H9 (cell line): ENCODE measurements at regions not wholly inside any gene's neighbourhood (a gene's known extent, or its start where the extent isn't known, plus 50 kb on each side); places are given as distances from the start of the nearest gene placed in this dataset.

Source experiments
- DNase-seq: peaks from one replicate; pipeline ENCODE4 v3.0.0-alpha.2; 2017
- H2AFZ ChIP-seq: one replicate; pipeline ENCODE4 v1.6.1; 2013; ENCODE audit warnings: mild to moderate bottlenecking, low read length, control low read depth, moderate library complexity
- H2AK5ac ChIP-seq: 2 replicates; pipeline ENCODE4 v1.6.1; 2013; ENCODE audit warnings: low read length, control low read depth, mixed read lengths; ENCODE audit not compliant: insufficient read length
- H2BK120ac ChIP-seq: one replicate; pipeline ENCODE4 v1.6.1; 2013; ENCODE audit warnings: low read depth, mild to moderate bottlenecking, low read length, control low read depth, inconsistent platforms; ENCODE audit not compliant: poor library complexity, severe bottlenecking
- H2BK12ac ChIP-seq: 2 replicates; pipeline ENCODE4 v1.6.1; 2013; ENCODE audit warnings: low read length, control low read depth, mixed read lengths, low read depth; ENCODE audit not compliant: insufficient read length
- H2BK15ac ChIP-seq: 2 replicates; pipeline ENCODE4 v1.6.1; 2013; ENCODE audit warnings: low read depth, low read length, control low read depth
- H2BK20ac ChIP-seq: one replicate; pipeline ENCODE4 v1.6.1; 2013; ENCODE audit warnings: low read depth, mild to moderate bottlenecking, low read length, control low read depth, inconsistent platforms; ENCODE audit not compliant: poor library complexity, severe bottlenecking
- H2BK5ac ChIP-seq: 2 replicates; pipeline ENCODE4 v1.6.1; 2013; ENCODE audit warnings: low read length, control low read depth, mixed read lengths; ENCODE audit not compliant: insufficient read length
- H3K14ac ChIP-seq: 2 replicates; pipeline ENCODE4 v1.6.1; 2013; ENCODE audit warnings: low read length, control low read depth; ENCODE audit not compliant: insufficient read depth
- H3K18ac ChIP-seq: 2 replicates; pipeline ENCODE4 v1.6.1; 2013; ENCODE audit warnings: low read depth, mild to moderate bottlenecking, mixed read lengths, low read length, control low read depth; ENCODE audit not compliant: insufficient read length
- H3K23ac ChIP-seq: 2 replicates; pipeline ENCODE4 v1.6.1; 2013; ENCODE audit warnings: low read length, control low read depth, mixed read lengths, low read depth; ENCODE audit not compliant: insufficient read length
- H3K23me2 ChIP-seq: 2 replicates; pipeline ENCODE4 v1.6.1; 2013; ENCODE audit warnings: low read depth, mild to moderate bottlenecking, mixed read lengths, low read length, control low read depth; ENCODE audit not compliant: insufficient read length, poor library complexity, severe bottlenecking
- H3K27ac ChIP-seq: 2 replicates; pipeline ENCODE4 v1.5.1; 2013; ENCODE audit warnings: low read length, control low read depth, mixed read lengths, low read depth; ENCODE audit not compliant: insufficient read length
- H3K27me3 ChIP-seq: 2 replicates; pipeline ENCODE4 v1.6.1; 2013; ENCODE audit warnings: low read length, control low read depth, inconsistent platforms; ENCODE audit not compliant: insufficient read depth
- H3K4ac ChIP-seq: 2 replicates; pipeline ENCODE4 v1.6.1; 2013; ENCODE audit warnings: low read depth, mild to moderate bottlenecking, control low read depth, inconsistent platforms, low read length, moderate library complexity
- H3K4me1 ChIP-seq: 2 replicates; pipeline ENCODE4 v1.6.1; 2013; ENCODE audit warnings: low read length, control low read depth, inconsistent platforms; ENCODE audit not compliant: insufficient read depth
- H3K4me2 ChIP-seq: 2 replicates; pipeline ENCODE4 v1.6.1; 2013; ENCODE audit warnings: low read length, control low read depth, mixed read lengths; ENCODE audit not compliant: insufficient read length, insufficient read depth
- H3K56ac ChIP-seq: 2 replicates; pipeline ENCODE4 v1.6.1; 2013; ENCODE audit warnings: low read depth, mild to moderate bottlenecking, mixed read lengths, low read length, control low read depth; ENCODE audit not compliant: insufficient read length
- H3K79me1 ChIP-seq: 2 replicates; pipeline ENCODE4 v1.6.1; 2013; ENCODE audit warnings: low read depth, mild to moderate bottlenecking, moderate library complexity, low read length, control low read depth, inconsistent platforms; ENCODE audit not compliant: insufficient read depth, poor library complexity, severe bottlenecking
- H3K79me2 ChIP-seq: 2 replicates; pipeline ENCODE4 v1.6.1; 2013; ENCODE audit warnings: low read length, control low read depth, inconsistent platforms; ENCODE audit not compliant: insufficient read depth
- H3K9ac ChIP-seq: 2 replicates; pipeline ENCODE4 v1.6.1; 2013; ENCODE audit warnings: low read length, control low read depth, mixed read lengths; ENCODE audit not compliant: insufficient read length; ENCODE audit errors: extremely low read depth
- H3K9me3 ChIP-seq: one replicate; pipeline ENCODE4 v1.6.1; 2013; ENCODE audit warnings: low read depth, low read length, inconsistent platforms; ENCODE audit not compliant: control insufficient read depth
- H3T11ph ChIP-seq: one replicate; pipeline ENCODE4 v1.6.1; 2013; ENCODE audit warnings: mild to moderate bottlenecking, low read length, control low read depth, inconsistent platforms
- H4K20me1 ChIP-seq: one replicate; pipeline ENCODE4 v1.6.1; 2013; ENCODE audit not compliant: control insufficient read depth, insufficient read length, insufficient read depth
- H4K5ac ChIP-seq: 2 replicates; pipeline ENCODE4 v1.6.1; 2013; ENCODE audit warnings: low read depth, mild to moderate bottlenecking, mixed read lengths, low read length, control low read depth; ENCODE audit not compliant: insufficient read length
- H4K8ac ChIP-seq: replicated peaks from 2 replicates; pipeline ENCODE4 v1.6.1; 2013; ENCODE audit warnings: low read length, control low read depth, mixed read lengths, low read depth; ENCODE audit not compliant: insufficient read length
- H4K91ac ChIP-seq: 2 replicates; pipeline ENCODE4 v1.6.1; 2013; ENCODE audit warnings: low read depth, mild to moderate bottlenecking, moderate library complexity, mixed read lengths, low read length, control low read depth; ENCODE audit not compliant: insufficient read length
- H3K27ac Mint-ChIP-seq, 3 experiments: 2 replicates in 2 of 3; 3 replicates in 1 of 3; pipeline ENCODE4 v1.8.0; 2020 to 2021; ENCODE audit warnings: mixed read lengths in 3 of 3, mild to moderate bottlenecking in 1 of 3, moderate library complexity in 1 of 3
- H3K27me3 Mint-ChIP-seq: 2 replicates; pipeline ENCODE4 v1.8.0; 2021; ENCODE audit warnings: low read depth, mild to moderate bottlenecking, moderate library complexity, mixed read lengths
- H3K36me3 Mint-ChIP-seq, 3 experiments: 2 replicates in 2 of 3; 3 replicates in 1 of 3; pipeline ENCODE4 v1.8.0; 2020 to 2021; ENCODE audit warnings: low read depth in 3 of 3, mixed read lengths in 3 of 3; ENCODE audit not compliant: insufficient read depth in 1 of 3
- H3K4me1 Mint-ChIP-seq, 2 experiments: 2 replicates each; pipeline ENCODE4 v1.8.0; 2020; ENCODE audit warnings: mixed read lengths in 2 of 2
- H3K4me3 Mint-ChIP-seq, 2 experiments: 2 replicates in 1 of 2; 3 replicates in 1 of 2; pipeline ENCODE4 v1.8.0; 2020 to 2021; ENCODE audit warnings: mild to moderate bottlenecking in 2 of 2, mixed read lengths in 2 of 2, moderate library complexity in 1 of 2
- H3K9me3 Mint-ChIP-seq, 2 experiments: 2 replicates in 1 of 2; 3 replicates in 1 of 2; pipeline ENCODE4 v1.8.0; 2020; ENCODE audit warnings: mild to moderate bottlenecking in 2 of 2, mixed read lengths in 2 of 2, moderate library complexity in 1 of 2
- CTCF ChIP-seq: fragments of 200-600 bp; sonication (generic); conservative IDR thresholded peaks from 3 replicates; pipeline ENCODE4 v1.8.0; 2021; ENCODE audit warnings: antibody characterized with exemption, mild to moderate bottlenecking
- WGBS: extraction: QIAGEN DNeasy Blood & Tissue Kit; methylation state at CpG from one replicate; pipeline ENCODE4 v1.1.7; 2013; ENCODE audit warnings: missing lambda C conversion rate, low lambda C conversion rate, mixed read lengths; ENCODE audit not compliant: insufficient read length; ENCODE audit errors: extremely low coverage; 5-methylcytosine and 5-hydroxymethylcytosine counted together

- Histone ChIP-seq H3K4me1 (no peaks in the 10 kb centered on the region), H2BK120ac (no peak overlapping the region)
Measured at GRCh38 chr13:55394470-55394869, 1746.2 kb upstream of the PRR20A start.

More at GRCh38 chr13:55394470-55394869, 1746.2 kb upstream of the PRR20A start:
- Histone ChIP-seq H2BK20ac (no peak overlapping the region), H3K23me2 (no peaks in the 10 kb centered on the region), H3K14ac (no peak overlapping the region), H3K56ac (no peak overlapping the region), H2AK5ac (no peak overlapping the region), H4K20me1 (no peaks in the 10 kb centered on the region), H4K91ac (no peak overlapping the region), H2AFZ (no peak overlapping the region), H3K27ac (no peak overlapping the region), H3K18ac (no peak overlapping the region), H2BK12ac (no peak overlapping the region), H3K4me2 (no peak overlapping the region), H2BK15ac (no peak overlapping the region), H3K27me3 (no peaks in the 10 kb centered on the region), H2BK5ac (no peak overlapping the region), H4K5ac (no peak overlapping the region), H4K8ac (no peak overlapping the region), H3K79me2 (no peaks in the 10 kb centered on the region), H3T11ph (no peak overlapping the region), H3K9me3 (no peaks in the 10 kb centered on the region), H3K23ac (no peak overlapping the region), H3K79me1 (no peaks in the 10 kb centered on the region), H3K4ac (no peak overlapping the region), H3K9ac (no peak overlapping the region)
- Mint-ChIP-seq H3K4me1 (no peaks in the 10 kb centered on the region), H3K4me3 (no peak overlapping the region), H3K27ac (no peak overlapping the region), H3K36me3 (peaks cover 0 to 9% (median 4%) of the 10 kb centered on the region in 3 experiments; a peak in 4 of 7 replicates), H3K27me3 (no peaks in the 10 kb centered on the region), H3K9me3 (peaks cover 4 to 10% of the 10 kb centered on the region in 2 experiments; a peak in 4 of 5 replicates)
- TF ChIP-seq CTCF = no peak
- DNase-seq = no peak
- WGBS = no CpG with 5 or more reads among the region's 3 CpGs
